ENCODE measurements at regions not wholly inside any gene's neighbourhood (a gene's known extent, or its start where the extent isn't known, plus 50 kb on each side); places are given as distances from the start of the nearest gene placed in this dataset.
"Not testable (repeated sequence)": the region's sequence is repeated elsewhere in the genome, so short reads cannot be mapped to it uniquely, and the experiment has no call there.

DNA sequence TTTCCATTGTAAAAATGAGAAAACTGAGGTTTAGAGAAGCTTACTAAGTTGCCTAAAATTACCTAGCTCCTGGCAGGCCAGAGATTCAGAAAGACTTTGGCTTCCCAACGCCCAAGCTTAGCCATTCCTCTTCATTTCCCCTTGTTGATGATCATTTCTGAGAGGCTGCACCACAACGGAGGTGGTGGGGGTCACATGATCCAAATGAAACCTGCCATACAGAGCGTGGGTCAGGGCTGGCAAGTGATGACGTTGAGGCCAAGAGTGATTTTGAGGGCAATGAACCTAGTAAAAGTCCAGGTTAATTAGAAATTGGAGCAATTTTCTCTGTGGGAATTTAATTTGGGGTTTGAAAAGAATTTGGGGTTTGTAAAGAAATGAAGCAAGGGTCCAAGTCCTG, 109.9 kb downstream of the TMEM182 start:
- DNase-seq = no peak

DNA sequence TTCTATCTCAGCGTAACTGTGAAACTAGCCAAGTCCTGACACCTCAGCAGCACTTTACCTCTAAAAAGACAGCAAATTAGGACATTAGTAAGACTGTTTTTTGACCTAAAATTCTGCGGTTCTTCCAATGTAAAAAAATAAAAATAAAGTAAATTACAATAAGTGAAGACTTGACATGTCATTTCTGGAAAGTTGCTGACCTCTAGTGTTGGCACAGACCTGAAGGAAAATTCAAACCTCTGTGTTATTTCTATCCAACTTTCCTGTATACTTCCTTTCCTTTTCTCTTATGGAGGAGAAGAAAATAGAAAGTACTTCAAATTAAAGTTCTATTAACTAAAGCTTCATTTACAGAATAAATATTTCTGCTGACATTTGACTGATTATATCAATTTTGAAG, 110.6 kb downstream of the TMEM182 start:
- no peak for DNase-seq

GRCh38 chr2:102879513-102879912, 117.7 kb downstream of the TMEM182 start:
- not testable (repeated sequence) for DNase-seq

GRCh38 chr2:102880731-102881130, 118.9 kb downstream of the TMEM182 start:
- no peak for DNase-seq

- no peak for DNase-seq
Observed at GRCh38 chr2:102886216-102886893, 124.5 kb downstream of the TMEM182 start.

DNA sequence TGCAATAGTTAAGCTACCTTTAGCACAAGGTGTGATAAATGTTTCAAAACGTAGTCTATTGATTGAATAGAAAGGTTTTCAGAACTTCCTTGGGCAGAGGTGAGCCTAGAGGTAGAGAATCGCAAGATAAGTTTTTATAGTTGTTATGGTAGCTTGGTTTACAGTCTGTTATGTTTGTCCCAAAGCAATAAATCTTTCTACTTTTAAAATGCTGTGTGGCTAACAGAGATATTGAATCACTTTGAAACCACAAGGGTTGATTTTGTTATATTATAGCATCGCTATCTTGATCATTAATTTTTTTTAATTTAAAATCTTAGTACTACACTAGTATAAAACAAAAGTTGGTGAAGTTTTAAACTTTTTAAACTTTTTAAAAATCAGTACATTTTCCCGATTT, 126.7 kb downstream of the TMEM182 start:
- no peak for DNase-seq

- DNase-seq = no peak
Observed at GRCh38 chr2:102891296-102891695, 129.5 kb downstream of the TMEM182 start.

DNA sequence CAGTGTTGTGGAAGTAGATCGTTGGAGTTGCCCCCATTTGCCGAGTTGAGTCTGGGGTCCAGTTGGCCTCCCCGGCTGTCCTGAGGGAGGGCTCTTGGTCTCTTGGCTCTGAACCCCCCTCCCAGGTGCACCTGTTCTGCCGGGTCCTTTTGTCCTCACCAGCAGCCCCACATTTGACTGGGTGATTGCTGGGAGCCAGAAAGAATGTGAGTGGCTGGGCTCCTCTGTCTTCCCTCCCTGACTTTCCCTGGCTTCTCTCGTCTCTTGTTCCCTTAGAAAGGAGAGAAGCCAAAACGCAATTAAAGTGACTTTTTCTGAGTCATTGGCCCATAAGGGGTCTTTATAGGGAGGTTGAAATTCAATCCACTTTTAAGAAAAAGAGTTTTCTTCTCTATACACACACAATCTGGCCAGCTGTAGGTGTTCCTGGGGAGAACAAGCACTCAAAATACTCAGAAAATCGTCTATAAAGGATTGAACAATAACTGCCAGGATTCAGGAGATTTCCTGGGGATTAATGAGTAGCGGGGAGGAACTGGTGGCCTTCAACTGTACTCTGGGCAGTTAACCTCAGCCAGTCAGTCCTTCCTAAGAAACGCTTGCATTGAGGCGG, 131.0 kb downstream of the TMEM182 start:
- no peak for DNase-seq

- DNase-seq = no peak
Observed at GRCh38 chr2:102893870-102894269, 132.0 kb downstream of the TMEM182 start.

GRCh38 chr2:102895376-102895775, 133.5 kb downstream of the TMEM182 start:
- no peak for DNase-seq

DNA sequence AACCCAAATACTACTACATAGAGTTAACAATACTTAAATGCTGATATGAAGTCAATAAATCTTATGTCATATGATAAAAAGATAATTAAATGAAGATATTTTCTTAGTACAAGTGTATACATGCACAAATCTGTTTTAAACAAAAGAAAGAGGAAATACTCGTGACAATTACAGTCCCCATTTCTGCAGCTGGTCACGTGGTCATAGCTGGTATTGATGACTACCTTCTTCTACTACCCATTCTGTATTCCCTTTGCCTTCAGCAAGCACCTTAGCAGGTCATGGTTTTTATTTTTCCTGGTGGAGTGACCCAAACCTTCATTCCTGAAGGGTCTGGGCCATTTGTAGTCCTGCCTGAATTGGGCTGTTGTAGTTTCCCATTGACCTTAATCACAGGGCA, 147.4 kb downstream of the TMEM182 start:
- not testable (repeated sequence) for DNase-seq

- no peak for DNase-seq
Observed at GRCh38 chr2:102910724-102911123, 148.9 kb downstream of the TMEM182 start.

- no peak for DNase-seq
Observed at GRCh38 chr2:102915128-102915527, 153.3 kb downstream of the TMEM182 start.

DNA sequence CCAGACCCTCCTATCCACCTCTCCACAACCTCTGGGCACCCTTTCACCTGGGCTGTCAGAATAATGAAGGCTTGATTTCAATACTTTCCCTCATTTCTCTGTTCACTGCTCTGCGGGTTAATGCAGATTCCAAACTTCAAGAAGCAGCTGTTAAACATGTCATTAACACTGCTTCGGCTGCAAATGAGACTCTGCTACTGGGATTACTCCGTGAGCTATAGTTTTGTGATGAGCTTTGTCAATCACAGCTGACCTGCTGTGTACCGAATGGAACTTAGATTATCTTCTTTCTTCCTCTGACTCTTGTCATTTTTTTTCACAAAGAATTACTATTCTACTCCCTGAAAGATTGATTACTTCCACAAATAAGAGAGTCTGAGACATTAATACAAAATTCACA, 160.5 kb downstream of the TMEM182 start:
- DNase-seq = no peak

- no peak for DNase-seq
Observed at GRCh38 chr2:102925003-102925402, 163.2 kb downstream of the TMEM182 start.

- no peak for DNase-seq
Observed at GRCh38 chr2:102927854-102928267, 166.0 kb downstream of the TMEM182 start.

DNA sequence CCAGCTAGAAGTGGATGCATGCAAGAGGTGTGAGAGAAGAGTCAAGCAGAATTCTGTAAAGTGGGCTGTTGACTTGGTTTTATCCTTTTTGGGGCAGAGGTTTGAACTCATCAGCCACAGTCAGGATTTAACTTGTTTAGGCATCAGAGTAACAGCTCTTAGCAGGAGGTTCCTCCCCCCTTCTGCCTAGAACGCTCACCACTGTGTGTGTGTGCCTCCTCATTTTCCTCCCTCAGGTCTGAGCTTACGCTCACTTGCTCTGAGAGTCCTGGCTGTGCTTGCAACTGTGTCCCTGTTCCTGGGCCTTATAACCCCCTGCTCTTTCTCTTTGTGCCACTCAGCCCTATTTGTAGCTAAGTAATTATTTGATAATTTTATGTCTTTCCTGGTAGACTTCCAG, 167.9 kb downstream of the TMEM182 start:
- DNase-seq = no peak

DNA sequence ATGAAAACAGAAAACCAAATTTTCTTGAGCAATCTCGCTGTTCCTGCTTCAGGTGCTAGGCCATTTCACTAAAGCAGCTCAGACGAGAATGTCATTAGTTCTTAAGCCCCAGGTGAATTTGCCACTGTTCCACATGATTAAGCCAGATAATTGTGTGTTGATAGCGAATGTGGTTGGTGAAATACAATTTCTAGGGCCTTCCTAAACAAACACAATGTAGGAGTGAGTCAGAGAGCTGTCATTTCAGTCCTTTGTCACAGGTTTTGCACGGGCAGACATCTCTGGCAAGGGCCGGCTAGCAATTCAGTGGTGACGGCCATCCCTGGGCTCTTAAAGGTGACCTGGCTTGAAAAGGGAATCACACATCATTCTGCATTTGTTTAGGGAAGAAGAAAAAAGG, 170.7 kb downstream of the TMEM182 start:
- DNase-seq = no peak

- DNase-seq = no peak
Observed at GRCh38 chr2:102939207-102939606, 177.4 kb downstream of the TMEM182 start.

- DNase-seq = no peak
Observed at GRCh38 chr2:102940684-102941083, 178.9 kb downstream of the TMEM182 start.

DNA sequence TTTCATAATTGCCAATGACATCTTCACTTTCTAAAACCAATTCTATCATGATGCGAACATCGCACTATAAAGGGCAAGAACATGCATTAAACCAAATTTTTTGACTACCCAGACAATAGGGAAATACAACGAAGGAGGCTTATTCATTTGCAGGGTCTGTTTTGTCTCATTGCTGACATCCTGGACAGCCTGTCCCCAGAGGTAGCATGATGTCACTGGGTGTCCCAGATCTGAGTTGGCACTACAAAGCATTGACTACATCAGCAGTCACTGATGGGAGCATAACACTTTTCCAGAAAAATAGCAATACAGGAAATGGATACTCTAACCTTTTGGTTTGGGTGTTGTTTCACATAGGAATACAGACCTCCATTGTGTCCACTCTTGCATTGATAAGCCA, 180.3 kb downstream of the TMEM182 start:
- DNase-seq = no peak

- no peak for DNase-seq
Observed at GRCh38 chr2:102943251-102943650, 181.4 kb downstream of the TMEM182 start.

- DNase-seq = no peak
Observed at GRCh38 chr2:102950371-102950946, 188.6 kb downstream of the TMEM182 start.

DNA sequence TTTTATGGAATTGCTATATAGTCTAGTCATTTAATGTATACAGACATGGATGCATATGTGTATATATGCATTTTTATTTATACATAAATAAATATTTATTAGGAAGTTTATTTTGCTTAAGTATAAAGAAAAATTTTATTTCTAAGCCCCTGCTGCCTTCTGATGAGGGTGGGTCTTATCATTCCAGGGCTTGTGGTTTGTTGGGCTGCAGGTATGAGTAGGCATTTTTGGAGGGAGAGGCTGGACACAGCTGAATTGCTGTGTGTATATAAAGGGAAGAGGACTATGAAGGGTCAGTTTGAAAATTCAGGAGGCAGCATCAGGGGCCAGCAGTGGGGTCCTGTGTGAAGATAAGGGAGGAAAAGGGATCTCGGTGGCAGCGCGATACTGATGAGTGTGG, 189.4 kb downstream of the TMEM182 start:
- DNase-seq = no peak

GRCh38 chr2:102967451-102967850, 205.6 kb downstream of the TMEM182 start:
- no peak for DNase-seq
